ACHN (cell line): ENCODE measurements at regions not wholly inside any gene's neighbourhood (a gene's known extent, or its start where the extent isn't known, plus 50 kb on each side); places are given as distances from the start of the nearest gene placed in this dataset.

ENCODE experiments used
- DNase-seq: peaks from one replicate; pipeline ENCODE4 v3.0.0-alpha.2; 2015
- in situ Hi-C: cut with HindIII; loops from 2 replicates; pipeline ENCODE4 v1.10.0; 2017; ENCODE audit warnings: low sequenced_read_pairs, low pct_ligation_motif_present, low pct_unique_long_range_greater_than_20kb

DNA sequence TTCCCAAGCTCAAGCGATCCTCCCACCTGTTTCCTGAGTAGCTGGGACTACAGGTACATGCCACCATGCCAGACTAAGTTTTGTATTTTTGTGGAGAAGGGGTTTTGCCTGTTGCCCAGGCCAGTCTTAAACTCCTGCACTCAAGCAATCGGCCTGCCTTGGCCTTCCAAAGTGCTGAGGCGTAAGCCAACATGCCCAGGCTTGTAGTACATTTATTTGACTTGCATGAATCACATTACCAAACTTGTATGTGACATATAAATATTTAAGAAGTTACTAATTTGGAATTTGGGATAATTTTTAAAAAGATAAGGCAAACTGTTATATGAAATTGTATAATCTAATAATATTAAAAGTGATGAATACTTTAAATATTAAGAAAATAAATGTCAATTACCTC, 157.6 kb downstream of the MCHR2 start:
- in situ Hi-C loops: no loop called here
- DNase-seq: no peak

- in situ Hi-C loops: no loop called here
- no peak for DNase-seq
Observed at GRCh38 chr6:99838607-99839006, 155.4 kb downstream of the MCHR2 start.

DNA sequence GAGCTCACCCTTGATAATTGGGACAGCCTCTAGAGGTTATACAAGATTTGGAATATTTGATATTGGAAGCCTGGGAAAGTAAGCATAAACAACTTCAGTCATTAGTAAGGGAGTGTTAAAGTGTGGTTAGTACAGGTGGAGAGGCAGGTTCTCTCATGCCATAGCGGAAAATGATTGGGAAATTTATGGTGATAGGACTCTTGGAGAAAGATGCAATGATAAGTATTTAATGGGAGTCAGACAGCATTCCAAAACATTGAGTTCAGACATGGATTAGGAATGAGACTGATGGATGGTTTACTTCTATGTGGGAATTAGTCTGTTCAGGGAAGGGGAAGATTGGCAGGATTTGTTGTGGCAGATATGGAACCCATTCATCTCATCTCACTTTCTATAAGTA, 152.7 kb downstream of the MCHR2 start:
- in situ Hi-C loops: no loop called here
- DNase-seq: no peak

GRCh38 chr6:99846006-99846405, 148.0 kb downstream of the MCHR2 start:
- no peak for DNase-seq
- in situ Hi-C loops: no loop called here

DNA sequence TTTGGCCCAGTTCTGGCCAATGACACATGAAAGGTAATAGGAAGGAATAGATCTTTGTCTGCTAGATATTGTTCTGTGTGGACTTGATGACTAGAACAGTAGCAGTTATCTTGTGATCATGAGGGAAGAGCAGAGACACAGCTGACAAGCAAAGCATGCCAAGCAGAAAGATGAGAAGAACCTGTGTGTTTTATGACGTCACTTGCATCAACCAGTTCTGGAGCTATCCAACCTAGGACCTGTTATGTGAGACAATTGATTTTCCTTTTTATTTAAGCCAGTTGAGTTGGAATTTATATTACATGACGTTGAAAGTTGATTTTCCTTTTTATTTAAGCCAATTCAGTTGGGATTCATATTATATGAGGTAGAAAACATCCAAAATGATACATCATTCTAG, 143.2 kb downstream of the MCHR2 start:
- in situ Hi-C loops: no loop called here
- no peak for DNase-seq

DNA sequence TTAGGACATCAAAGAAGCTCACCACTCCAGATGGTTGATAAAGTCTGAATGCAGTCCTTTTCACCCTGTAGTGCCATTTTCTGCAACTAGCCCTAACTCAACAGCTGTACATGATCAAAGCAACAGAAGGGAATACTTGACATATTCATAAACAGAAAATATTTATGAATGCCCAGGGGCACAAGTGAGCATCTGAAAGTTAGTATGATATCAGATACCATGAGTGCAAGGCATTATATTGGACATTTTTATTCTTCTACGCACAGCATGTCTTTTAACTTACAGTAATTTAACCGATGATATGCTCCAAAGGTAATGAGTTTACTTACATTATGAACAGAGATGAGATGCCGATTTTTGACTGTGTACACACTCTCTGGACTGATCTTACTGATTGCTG, 142.0 kb downstream of the MCHR2 start:
- no peak for DNase-seq
- in situ Hi-C loops: no loop called here

- DNase-seq: no peak
- in situ Hi-C loops: no loop called here
Observed at GRCh38 chr6:99867026-99867425, 127.0 kb downstream of the MCHR2 start.

DNA sequence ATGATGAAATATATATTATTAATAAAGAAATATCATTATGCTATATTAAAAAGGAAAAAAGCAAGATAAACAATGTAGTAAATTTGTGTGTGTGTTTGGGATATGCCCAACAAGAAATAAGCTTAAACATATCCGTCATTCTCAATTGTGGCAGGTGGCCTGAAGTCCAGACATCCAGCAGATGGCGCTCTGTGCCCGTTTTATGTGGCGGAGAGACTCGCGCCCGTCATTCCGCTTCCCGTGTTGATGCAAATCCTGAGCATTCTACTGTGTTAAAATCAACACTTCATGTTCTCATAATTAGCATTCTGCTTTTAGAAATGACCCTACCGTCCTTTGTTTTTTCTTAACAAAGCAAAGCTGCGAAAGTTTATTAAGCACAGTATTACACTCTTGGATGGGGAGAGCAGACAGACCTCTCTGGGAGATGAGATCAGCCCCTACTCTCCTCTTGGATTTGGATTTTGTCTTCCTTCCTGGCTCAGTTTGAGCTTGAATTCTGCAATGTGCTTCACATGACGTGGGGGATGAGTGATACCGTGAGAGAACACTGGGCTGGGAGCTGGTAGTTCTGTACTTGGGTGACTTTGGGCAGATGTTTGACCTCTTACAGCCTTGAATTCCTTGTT, 125.8 kb downstream of the MCHR2 start:
- in situ Hi-C loops: no loop called here

More for the DNA sequence above, 125.8 kb downstream of the MCHR2 start:
- peak; percentile 64 for DNase-seq
